GM19023 (cell line): ENCODE measurements at regions not wholly inside any gene's neighbourhood (a gene's known extent, or its start where the extent isn't known, plus 50 kb on each side); places are given as distances from the start of the nearest gene placed in this dataset.

Source experiments
- ATAC-seq: cut with Tn5 transposase; IDR thresholded peaks from one replicate; pipeline ENCODE4 v1.9.1; 2021; ENCODE audit warnings: mild to moderate bottlenecking, moderate library complexity; ENCODE audit not compliant: unreplicated experiment

GRCh38 chr5:40010436-40010835 is 585.7 kb upstream of the DAB2 start:
- no peak for ATAC-seq

GRCh38 chr5:40006260-40006659 is 581.5 kb upstream of the DAB2 start:
- no peak for ATAC-seq

- no peak for ATAC-seq
Measured at GRCh38 chr5:40001796-40002195, 577.0 kb upstream of the DAB2 start.

- ATAC-seq = no peak
Measured at GRCh38 chr5:39998518-39998917, 573.7 kb upstream of the DAB2 start.

GRCh38 chr5:39995990-39996389 is 571.2 kb upstream of the DAB2 start:
- no peak for ATAC-seq

- ATAC-seq = no peak
Measured at GRCh38 chr5:39992617-39993202, 567.9 kb upstream of the DAB2 start.

- no peak for ATAC-seq
Measured at GRCh38 chr5:39986614-39987013, 561.8 kb upstream of the DAB2 start.

- ATAC-seq = no peak
Measured at GRCh38 chr5:39980056-39980455, 555.3 kb upstream of the DAB2 start.

- ATAC-seq = no peak
Measured at GRCh38 chr5:39977066-39977655, 552.4 kb upstream of the DAB2 start.

- ATAC-seq = no peak
Measured at GRCh38 chr5:39970117-39970798, 545.5 kb upstream of the DAB2 start.

- no peak for ATAC-seq
Measured at GRCh38 chr5:39968381-39968780, 543.6 kb upstream of the DAB2 start.

GRCh38 chr5:39955156-39955555 is 530.4 kb upstream of the DAB2 start:
- ATAC-seq = no peak

GRCh38 chr5:39951070-39951469 is 526.3 kb upstream of the DAB2 start:
- no peak for ATAC-seq

- ATAC-seq = peak; percentile 85
Measured at GRCh38 chr5:39948867-39949468, 524.2 kb upstream of the DAB2 start.

GRCh38 chr5:39948341-39948740 is 523.6 kb upstream of the DAB2 start:
- ATAC-seq = no peak

GRCh38 chr5:39947657-39948056 is 522.9 kb upstream of the DAB2 start:
- no peak for ATAC-seq

- ATAC-seq = no peak
Measured at GRCh38 chr5:39946356-39947045, 521.7 kb upstream of the DAB2 start.

- no peak for ATAC-seq
Measured at GRCh38 chr5:39945870-39946269, 521.1 kb upstream of the DAB2 start.

GRCh38 chr5:39943811-39944210 is 519.0 kb upstream of the DAB2 start:
- ATAC-seq = no peak

GRCh38 chr5:39942606-39943005 is 517.8 kb upstream of the DAB2 start:
- no peak for ATAC-seq

- no peak for ATAC-seq
Measured at GRCh38 chr5:39941416-39941815, 516.6 kb upstream of the DAB2 start.

GRCh38 chr5:39934830-39935229 is 510.1 kb upstream of the DAB2 start:
- ATAC-seq = no peak
